Gastroesophageal sphincter (tissue), 4 donors: ENCODE measurements at regions not wholly inside any gene's neighbourhood (a gene's known extent, or its start where the extent isn't known, plus 50 kb on each side); places are given as distances from the start of the nearest gene placed in this dataset.
A peak's percentile ranks its signal among the peaks of the same experiment; 100 is the strongest.

Source experiments
- ATAC-seq: fragments of 150-250 bp; one replicate; pipeline ENCODE4 v1.9.1; 2016; ENCODE audit warnings: mild to moderate bottlenecking, moderate library complexity
- H3K27ac ChIP-seq, 4 donors: fragments of 200-600 bp; sonication (generic) in 3 of 4; 1 replicate in 3 of 4; 2 replicates in 1 of 4; pipeline ENCODE4 v1.5.1; 2016 to 2019
- H3K27me3 ChIP-seq: fragments of 200-600 bp; sonication (generic); one replicate; pipeline ENCODE4 v1.5.1; 2019
- H3K36me3 ChIP-seq, 2 donors: fragments of 200-600 bp; sonication (generic); one replicate each; pipeline ENCODE4 v1.5.1; 2019; ENCODE audit warnings: control low read depth in 1 of 2
- H3K4me1 ChIP-seq, 3 donors: fragments of 200-600 bp; sonication (generic); 1 replicate in 2 of 3; 2 replicates in 1 of 3; pipeline ENCODE4 v1.5.1; 2016 to 2019; ENCODE audit warnings: control low read depth in 2 of 3
- H3K4me3 ChIP-seq, 2 donors: fragments of 200-600 bp; sonication (generic); one replicate each; pipeline ENCODE4 v1.5.1; 2019; ENCODE audit warnings: mild to moderate bottlenecking in 1 of 2, moderate library complexity in 1 of 2
- H3K9me3 ChIP-seq, 3 donors: fragments of 200-600 bp; sonication (generic); one replicate each; pipeline ENCODE4 v1.5.1; 2017 to 2019; ENCODE audit warnings: control low read depth in 2 of 3
- CTCF ChIP-seq, 4 experiments: fragments of 200-600 bp in 2 of 4; fragments of 450-650 bp in 2 of 4; sonication (generic) in 1 of 4; IDR thresholded peaks; one replicate each; pipeline ENCODE4 v1.5.1; 2017 to 2019; ENCODE audit warnings: antibody characterized with exemption in 4 of 4, mild to moderate bottlenecking in 2 of 4, moderate library complexity in 2 of 4
- EP300 ChIP-seq: sonication (generic); formaldehyde crosslinking; IDR thresholded peaks from one replicate; pipeline ENCODE4 v1.6.1; 2017; ENCODE audit warnings: antibody characterized with exemption, mild to moderate bottlenecking
- POLR2A ChIP-seq, 2 donors: fragments of 450-650 bp; IDR thresholded peaks; one replicate each; pipeline ENCODE4 v1.6.1; 2017; ENCODE audit warnings: antibody characterized with exemption in 2 of 2, mild to moderate bottlenecking in 2 of 2, moderate library complexity in 1 of 2
- POLR2AphosphoS5 ChIP-seq: sonication (generic); formaldehyde crosslinking; IDR thresholded peaks from one replicate; pipeline ENCODE4 v1.6.1; 2017; ENCODE audit warnings: antibody characterized with exemption
- WGBS, 2 donors: methylation state at CpG; one replicate each; pipeline ENCODE4 v1.1.5; 2018; ENCODE audit warnings: low coverage in 1 of 2; 5-methylcytosine and 5-hydroxymethylcytosine counted together

DNA sequence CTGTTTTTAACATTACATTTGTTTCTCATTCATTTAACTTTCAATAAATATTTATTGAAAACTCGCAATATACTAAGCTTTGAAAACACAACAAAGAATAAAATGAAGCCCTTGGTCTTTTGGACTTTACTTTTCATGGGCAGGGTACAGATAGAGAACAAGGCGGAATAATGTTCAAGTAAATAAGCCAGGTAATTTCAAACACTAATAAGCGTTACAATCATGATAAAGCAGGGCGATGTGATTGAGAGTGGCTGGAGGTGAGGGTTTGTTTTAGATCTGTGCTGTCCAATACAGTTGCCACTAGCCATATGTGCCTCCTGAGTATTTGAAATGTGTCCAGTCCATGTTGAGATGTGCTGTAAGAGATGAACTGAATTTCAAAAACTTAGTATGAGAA, 307.1 kb downstream of the ALDH8A1 start:
- Histone ChIP-seq H3K9me3 (no peaks in the 10 kb centered on the region), H3K36me3 (no peaks in the 10 kb centered on the region), H3K27me3 (no peaks in the 10 kb centered on the region), H3K27ac (no peak overlapping the region), H3K4me1 (no peaks in the 10 kb centered on the region), H3K4me3 (no peak overlapping the region)
- TF ChIP-seq POLR2AphosphoS5 (no peak), EP300 (no peak), POLR2A (IDR thresholded peaks at IDR 0.05) (no peak), CTCF (IDR thresholded peaks at IDR 0.05) (no peak)
- no peak for ATAC-seq
- 87 to 97% methylated on average over 3 to 4 of the region's 4 CpGs for WGBS, 2 donors

DNA sequence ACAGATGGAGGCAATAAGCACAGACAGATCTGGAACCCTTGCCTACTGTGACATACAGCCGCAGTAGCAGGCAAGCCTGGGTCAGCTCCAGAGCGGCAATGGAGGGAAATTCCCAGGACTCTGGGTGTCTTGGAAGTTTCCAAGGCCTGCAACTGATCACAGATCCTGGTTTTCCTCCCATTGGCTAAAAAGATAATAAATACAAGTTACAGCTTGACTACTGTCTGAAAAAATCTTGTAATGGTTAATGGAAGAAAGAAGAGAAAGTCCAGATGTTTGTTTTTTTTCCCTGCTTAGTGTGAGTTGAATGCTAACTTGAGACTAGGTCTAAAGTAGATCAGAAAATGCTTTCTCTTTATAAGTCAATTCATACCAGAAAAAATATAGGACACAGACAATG, 307.6 kb downstream of the ALDH8A1 start:
- Histone ChIP-seq H3K4me1 (no peaks in the 10 kb centered on the region), H3K27ac (no peak overlapping the region), H3K9me3 (no peaks in the 10 kb centered on the region), H3K4me3 (no peak overlapping the region), H3K36me3 (no peaks in the 10 kb centered on the region), H3K27me3 (no peaks in the 10 kb centered on the region)
- 50 to 64% methylated on average over 1 to 2 of the region's 2 CpGs for WGBS, 2 donors
- ATAC-seq = no peak
- TF ChIP-seq CTCF (IDR thresholded peaks at IDR 0.05) = no peak
- no peak for TF ChIP-seq POLR2A (IDR thresholded peaks at IDR 0.05)
- TF ChIP-seq EP300 = no peak
- no peak for TF ChIP-seq POLR2AphosphoS5

DNA sequence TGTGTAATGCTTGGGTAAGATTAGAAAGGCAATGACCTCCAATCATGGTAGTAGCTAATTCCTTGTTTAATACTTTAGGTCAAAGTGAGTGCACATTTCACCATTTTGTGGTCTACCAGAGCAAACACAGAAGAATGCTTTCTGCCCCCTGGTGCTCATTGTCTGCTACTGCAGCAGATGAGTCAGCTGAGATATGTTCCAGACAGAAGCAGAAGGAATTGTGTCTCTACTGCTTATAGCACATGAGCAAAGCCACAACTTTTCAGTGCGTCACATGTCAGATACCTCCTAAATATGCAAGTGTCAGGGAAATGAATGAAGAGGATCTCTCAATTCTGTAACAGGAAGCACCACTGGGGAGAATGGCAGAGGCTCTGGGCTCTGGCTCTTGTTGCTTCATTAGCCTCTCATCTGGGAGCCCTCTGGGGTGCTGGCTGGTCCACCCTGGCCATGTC, 308.9 kb downstream of the ALDH8A1 start:
- Histone ChIP-seq H3K36me3 (no peaks in the 10 kb centered on the region), H3K4me1 (no peaks in the 10 kb centered on the region), H3K27me3 (no peaks in the 10 kb centered on the region), H3K9me3 (no peaks in the 10 kb centered on the region), H3K4me3 (no peak overlapping the region), H3K27ac (no peak overlapping the region)
- TF ChIP-seq POLR2A (IDR thresholded peaks at IDR 0.05) (no peak), CTCF (IDR thresholded peaks at IDR 0.05) (peak; percentile 85 to 94 (median 92)), POLR2AphosphoS5 (no peak), EP300 (no peak)
- WGBS, 2 donors = 20 to 50% methylated on average over 1 of the region's 1 CpG
- peak; percentile 84 for ATAC-seq

DNA sequence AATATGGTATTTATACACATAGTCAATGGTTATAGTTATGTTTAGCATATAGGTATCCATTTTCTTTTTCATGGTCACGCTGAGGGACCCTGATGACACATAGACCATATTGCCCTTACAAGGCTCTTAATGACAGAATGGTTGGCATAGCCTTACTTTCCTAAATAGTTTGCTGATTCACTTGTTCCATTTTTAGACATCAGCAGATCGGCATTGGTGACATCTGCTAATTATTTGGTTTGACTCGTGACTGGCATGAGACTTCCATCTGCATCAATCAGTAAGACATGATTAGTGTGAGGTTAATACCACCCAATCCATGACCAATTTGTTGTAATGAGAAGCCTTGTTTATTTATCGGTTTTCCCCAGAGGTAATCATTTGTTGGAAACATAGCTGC, 309.7 kb downstream of the ALDH8A1 start:
- TF ChIP-seq POLR2AphosphoS5 (no peak), CTCF (IDR thresholded peaks at IDR 0.05) (no peak), POLR2A (IDR thresholded peaks at IDR 0.05) (no peak), EP300 (no peak)
- Histone ChIP-seq H3K27ac (no peak overlapping the region), H3K4me3 (no peak overlapping the region), H3K4me1 (no peaks in the 10 kb centered on the region), H3K27me3 (no peaks in the 10 kb centered on the region), H3K36me3 (no peaks in the 10 kb centered on the region), H3K9me3 (no peaks in the 10 kb centered on the region)
- ATAC-seq = no peak
- 90 to 94% methylated on average over 4 of the region's 4 CpGs for WGBS, 2 donors

DNA sequence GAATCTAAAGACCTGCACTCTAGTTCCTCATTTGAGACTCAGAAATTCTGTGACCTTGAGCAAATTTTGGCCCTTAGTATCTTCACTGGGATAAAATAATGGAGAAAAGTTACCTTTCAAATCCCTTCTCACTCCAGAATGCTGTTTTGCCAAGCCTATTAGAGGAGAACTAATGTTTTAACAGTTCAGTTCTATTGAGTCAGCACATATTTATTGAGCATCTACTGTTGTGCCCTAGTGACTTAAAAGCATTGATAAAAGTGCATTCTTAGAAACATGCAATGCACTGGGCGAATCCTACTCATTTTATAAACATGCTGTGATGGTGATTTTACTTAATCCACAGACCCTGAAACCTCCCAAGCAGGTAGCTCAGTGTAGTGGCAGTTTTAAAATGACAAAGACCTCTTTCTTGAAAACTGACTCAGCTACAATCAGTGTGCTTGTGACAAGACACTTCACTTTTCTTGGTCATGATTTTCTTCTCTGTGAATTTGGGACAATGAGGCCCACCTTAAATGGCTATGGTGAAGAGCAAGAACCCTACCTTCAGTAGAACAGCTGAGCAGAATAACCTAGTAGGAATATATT, 312.0 kb downstream of the ALDH8A1 start:
- TF ChIP-seq POLR2AphosphoS5 (no peak), EP300 (no peak), POLR2A (IDR thresholded peaks at IDR 0.05) (no peak), CTCF (IDR thresholded peaks at IDR 0.05) (no peak)
- H3K4me3 ChIP-seq = no peak overlapping the region
- no peak overlapping the region for H3K27ac ChIP-seq
- no peaks in the 10 kb centered on the region for H3K9me3 ChIP-seq
- H3K36me3 ChIP-seq = no peaks in the 10 kb centered on the region
- WGBS, 2 donors = 90 to 100% methylated on average over 1 of the region's 1 CpG
- no peak for ATAC-seq
- no peaks in the 10 kb centered on the region for H3K4me1 ChIP-seq
- no peaks in the 10 kb centered on the region for H3K27me3 ChIP-seq
